Neural cell (in vitro differentiated cells): ENCODE measurements at regions not wholly inside any gene's neighbourhood (a gene's known extent, or its start where the extent isn't known, plus 50 kb on each side); places are given as distances from the start of the nearest gene placed in this dataset.
A peak's percentile ranks its signal among the peaks of the same experiment; 100 is the strongest.

Source experiments
- H2AFZ ChIP-seq: fragments of 200-600, 300-800 bp; sonication (generic), shearing (Covaris generic); 2 replicates; pipeline ENCODE4 v1.6.0; 2014; ENCODE audit warnings: low read depth, mild to moderate bottlenecking, antibody characterized with exemption, low read length, moderate library complexity
- H3F3A ChIP-seq: fragments of 200-600 bp; shearing (Covaris generic); 2 replicates; pipeline ENCODE4 v1.6.1; 2016; ENCODE audit warnings: mild to moderate bottlenecking, moderate library complexity, mixed read lengths, antibody characterized with exemption, low read length; ENCODE audit not compliant: insufficient read depth, poor library complexity, severe bottlenecking
- H3K27ac ChIP-seq: fragments of 200-600, 300-800 bp; sonication (generic), shearing (Covaris generic); 2 replicates; pipeline ENCODE4 v1.5.1; 2014; ENCODE audit warnings: mild to moderate bottlenecking, low read length, moderate library complexity
- H3K27me3 ChIP-seq: fragments of 300-800, 200-600 bp; sonication (generic), shearing (Covaris generic); 2 replicates; pipeline ENCODE4 v1.6.0; 2014; ENCODE audit warnings: mild to moderate bottlenecking, low read depth, low read length, moderate library complexity; ENCODE audit not compliant: insufficient read depth
- H3K36me3 ChIP-seq: fragments of 300-800, 200-600 bp; sonication (generic), shearing (Covaris generic); 2 replicates; pipeline ENCODE4 v1.5.1; 2014; ENCODE audit warnings: mild to moderate bottlenecking, antibody characterized with exemption, low read length, moderate library complexity; ENCODE audit not compliant: insufficient read depth
- H3K4me2 ChIP-seq: fragments of 300-800, 200-600 bp; sonication (generic), shearing (Covaris generic); 2 replicates; pipeline ENCODE4 v1.6.0; 2014; ENCODE audit warnings: mild to moderate bottlenecking, low read length
- H3K4me3 ChIP-seq: fragments of 300-800, 200-600 bp; sonication (generic), shearing (Covaris generic); 2 replicates; pipeline ENCODE4 v1.5.1; 2014; ENCODE audit warnings: mild to moderate bottlenecking, low read length, moderate library complexity
- H3K79me2 ChIP-seq: fragments of 200-600 bp; shearing (Covaris generic); replicated peaks from 2 replicates; pipeline ENCODE4 v1.6.0; 2014; ENCODE audit warnings: mild to moderate bottlenecking, low read length, moderate library complexity; ENCODE audit not compliant: insufficient read depth
- H3K9ac ChIP-seq: fragments of 300-800, 200-600 bp; sonication (generic), shearing (Covaris generic); 2 replicates; pipeline ENCODE4 v1.6.1; 2016; ENCODE audit warnings: mild to moderate bottlenecking, low read length, mixed read lengths
- H3K9me2 ChIP-seq: fragments of 200-600 bp; shearing (Covaris generic); 2 replicates; pipeline ENCODE4 v1.6.1; 2016; ENCODE audit warnings: mild to moderate bottlenecking, low read length, mixed read lengths; ENCODE audit not compliant: insufficient read depth
- H3K9me3 ChIP-seq: fragments of 200-600, 300-800 bp; sonication (generic), shearing (Covaris generic); 2 replicates; pipeline ENCODE4 v1.6.1; 2016; ENCODE audit warnings: mild to moderate bottlenecking, mixed run types, low read length, moderate library complexity, mixed read lengths
- H4K20me1 ChIP-seq: fragments of 200-600 bp; shearing (Covaris generic); 2 replicates; pipeline ENCODE4 v1.6.1; 2016; ENCODE audit warnings: mild to moderate bottlenecking, mixed run types; ENCODE audit not compliant: insufficient read depth
- CTCF ChIP-seq: fragments of 450-650 bp; IDR thresholded peaks from 2 replicates; pipeline ENCODE4 v1.5.1; 2014; ENCODE audit warnings: antibody characterized with exemption, mild to moderate bottlenecking, moderate library complexity; ENCODE audit not compliant: poor library complexity, severe bottlenecking
- EP300 ChIP-seq: fragments of 450-650 bp; conservative IDR thresholded peaks from 2 replicates; pipeline ENCODE4 v1.6.1; 2014; ENCODE audit warnings: antibody characterized with exemption, mild to moderate bottlenecking, moderate library complexity; ENCODE audit not compliant: poor library complexity, severe bottlenecking
- EZH2 ChIP-seq: fragments of 200-600, 300-800 bp; shearing (Covaris generic), sonication (generic); IDR thresholded peaks from 2 replicates; pipeline ENCODE4 v1.6.1; 2014; ENCODE audit warnings: antibody characterized with exemption, low read length, borderline replicate concordance, mild to moderate bottlenecking; ENCODE audit not compliant: insufficient read depth, poor library complexity, severe bottlenecking
- MXI1 ChIP-seq: fragments of 450-650 bp; conservative IDR thresholded peaks from 2 replicates; pipeline ENCODE4 v1.6.1; 2014; ENCODE audit warnings: antibody characterized with exemption, mild to moderate bottlenecking; ENCODE audit not compliant: poor library complexity, severe bottlenecking
- POLR2AphosphoS5 ChIP-seq: IDR thresholded peaks from 2 replicates; pipeline ENCODE4 v1.6.1; 2012
- RAD21 ChIP-seq: fragments of 450-650 bp; conservative IDR thresholded peaks from 2 replicates; pipeline ENCODE4 v1.6.1; 2014; ENCODE audit warnings: antibody characterized with exemption, mild to moderate bottlenecking, moderate library complexity
- REST ChIP-seq: IDR thresholded peaks from 2 replicates; pipeline ENCODE4 v1.6.1; 2012; ENCODE audit warnings: borderline replicate concordance
- SMC3 ChIP-seq: fragments of 450-650 bp; conservative IDR thresholded peaks from 2 replicates; pipeline ENCODE4 v1.6.1; 2014; ENCODE audit warnings: antibody characterized with exemption, mild to moderate bottlenecking, moderate library complexity; ENCODE audit not compliant: poor library complexity
- TAF1 ChIP-seq: IDR thresholded peaks from 2 replicates; pipeline ENCODE4 v1.6.1; 2012; ENCODE audit warnings: low read depth

GRCh38 chr15:97592778-97593177 lies 367.7 kb upstream of the ARRDC4 start:
- Histone ChIP-seq H3K79me2 (no peaks in the 10 kb centered on the region), H4K20me1 (no peaks in the 10 kb centered on the region), H2AFZ (no peak overlapping the region), H3K36me3 (no peaks in the 10 kb centered on the region), H3K27ac (no peak overlapping the region), H3K4me2 (no peak overlapping the region), H3K9me3 (no peaks in the 10 kb centered on the region), H3K9ac (no peak overlapping the region), H3K9me2 (no peaks in the 10 kb centered on the region), H3K4me3 (no peak overlapping the region), H3K27me3 (peaks cover 17% of the 10 kb centered on the region), H3F3A (peaks cover 3% of the 10 kb centered on the region)
- no peak for TF ChIP-seq REST
- TF ChIP-seq POLR2AphosphoS5, result no peak

GRCh38 chr15:97597801-97598200 lies 362.7 kb upstream of the ARRDC4 start:
- Histone ChIP-seq H4K20me1 (no peaks in the 10 kb centered on the region), H3K9me3 (no peaks in the 10 kb centered on the region), H3K27me3 (peaks cover 26% of the 10 kb centered on the region), H3K9me2 (no peaks in the 10 kb centered on the region), H3K36me3 (no peaks in the 10 kb centered on the region), H3K79me2 (no peaks in the 10 kb centered on the region), H3K9ac (no peak overlapping the region), H3K27ac (no peak overlapping the region), H3F3A (peaks cover 3% of the 10 kb centered on the region), H2AFZ (no peak overlapping the region), H3K4me2 (no peak overlapping the region), H3K4me3 (no peak overlapping the region)
- TF ChIP-seq CTCF, result no peak
- TF ChIP-seq MXI1, result no peak

DNA sequence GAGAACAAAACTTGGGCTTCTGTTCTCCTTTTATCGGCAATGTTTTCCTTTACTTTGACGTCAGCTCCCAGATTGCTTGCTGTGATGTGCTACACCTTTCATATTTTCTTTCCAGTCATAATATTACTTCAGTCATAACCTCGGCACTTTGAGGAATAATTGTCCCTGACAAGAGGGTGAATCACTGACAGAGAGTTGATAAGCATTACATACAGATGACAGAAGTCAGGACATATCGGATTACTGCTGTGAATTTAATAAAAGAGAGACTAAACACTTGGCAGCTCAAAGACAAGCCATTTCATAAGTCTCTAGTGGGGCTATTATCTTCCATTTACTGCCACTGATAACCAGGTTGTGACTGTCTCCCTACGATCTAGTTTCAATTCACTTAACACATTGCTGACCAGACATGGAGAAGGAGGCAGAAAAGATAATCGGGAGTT lies 362.1 kb upstream of the ARRDC4 start:
- peaks cover 3% of the 10 kb centered on the region for H3F3A ChIP-seq
- peaks cover 28% of the 10 kb centered on the region for H3K27me3 ChIP-seq
- no peaks in the 10 kb centered on the region for H3K9me3 ChIP-seq
- no peak overlapping the region for H3K9ac ChIP-seq
- H3K79me2 ChIP-seq, result no peaks in the 10 kb centered on the region
- no peak overlapping the region for H2AFZ ChIP-seq
- TF ChIP-seq EP300, result peak; percentile 100
- TF ChIP-seq SMC3, result no peak
- TF ChIP-seq MXI1, result peak; percentile 51
- peak; percentile 42 for TF ChIP-seq TAF1
- peak; percentile 87 for TF ChIP-seq REST
- TF ChIP-seq EZH2, result no peak
- TF ChIP-seq RAD21, result peak; percentile 18
- peak; percentile 100 for TF ChIP-seq POLR2AphosphoS5
- no peak for TF ChIP-seq CTCF
- no peak overlapping the region for H3K27ac ChIP-seq
- H4K20me1 ChIP-seq, result no peaks in the 10 kb centered on the region
- H3K36me3 ChIP-seq, result no peaks in the 10 kb centered on the region
- H3K4me3 ChIP-seq, result no peak overlapping the region
- no peaks in the 10 kb centered on the region for H3K9me2 ChIP-seq
- no peak overlapping the region for H3K4me2 ChIP-seq
